ENCODE measurements at regions not wholly inside any gene's neighbourhood (a gene's known extent, or its start where the extent isn't known, plus 50 kb on each side); places are given as distances from the start of the nearest gene placed in this dataset.
A peak's percentile ranks its signal among the peaks of the same experiment; 100 is the strongest.

- Mint-ChIP-seq H3K27me3 (peaks cover 36% of the 10 kb centered on the region), H3K4me3 (no peak overlapping the region), H3K27ac (no peak overlapping the region), H3K4me1 (no peaks in the 10 kb centered on the region), H3K36me3 (ENCODE audit: low read depth) (no peaks in the 10 kb centered on the region), H3K9me3 (no peaks in the 10 kb centered on the region)
- POLR2A ChIA-PET: no interaction called here
- DNase-seq: no peak
- CTCF ChIA-PET: interaction anchor here (0.6 kb wide), 1 partner anchor 40 kb away, joined by 3 read pairs; no protein-coding TSS in a partner anchor
Measured at GRCh38 chr12:46131732-46132469, 136.9 kb downstream of the SLC38A1 start.

- Mint-ChIP-seq H3K27me3 (peaks cover 39% of the 10 kb centered on the region), H3K36me3 (ENCODE audit: low read depth) (no peaks in the 10 kb centered on the region), H3K9me3 (no peaks in the 10 kb centered on the region), H3K4me1 (peaks cover 5% of the 10 kb centered on the region), H3K4me3 (no peak overlapping the region), H3K27ac (no peak overlapping the region)
- no peak for DNase-seq
- POLR2A ChIA-PET: no interaction called here
- CTCF ChIA-PET: no interaction called here
Measured at GRCh38 chr12:46127656-46128055, 137.3 kb upstream of the SCAF11 start.

GRCh38 chr12:46126050-46126727, 135.8 kb upstream of the SCAF11 start:
- H3K4me1 Mint-ChIP-seq: peaks cover 5% of the 10 kb centered on the region
- no peak overlapping the region for H3K4me3 Mint-ChIP-seq
- peaks cover 41% of the 10 kb centered on the region for H3K27me3 Mint-ChIP-seq
- ChIA-PET CTCF (interaction anchor here (1.0 to 1.9 kb wide), 5 partner anchors 9 to 1271 kb away, joined by 3 to 13 read pairs (median 3); no protein-coding TSS in a partner anchor), POLR2A (no interaction called here)
- H3K27ac Mint-ChIP-seq: no peak overlapping the region
- no peaks in the 10 kb centered on the region for H3K36me3 Mint-ChIP-seq (ENCODE audit: low read depth)
- DNase-seq: no peak
- H3K9me3 Mint-ChIP-seq: no peaks in the 10 kb centered on the region

- Mint-ChIP-seq H3K4me3 (peak overlapping the region; percentile 56), H3K4me1 (peaks cover 5% of the 10 kb centered on the region), H3K27me3 (peaks cover 42% of the 10 kb centered on the region), H3K36me3 (ENCODE audit: low read depth) (no peaks in the 10 kb centered on the region), H3K27ac (peak overlapping the region; percentile 80), H3K9me3 (no peaks in the 10 kb centered on the region)
- POLR2A ChIA-PET: interaction anchor here (0.6 kb wide), 2 partner anchors 128 to 178 kb away, joined by 3 read pairs; no protein-coding TSS in a partner anchor
- CTCF ChIA-PET: interaction anchor here (0.6 to 1.9 kb wide), 18 partner anchors 11 to 1449 kb away, joined by 3 to 13 read pairs (median 3); partner anchors contain the start of genes SCAF11 and SLC38A1
- peak; percentile 72 for DNase-seq
Measured at GRCh38 chr12:46124848-46125619, 134.7 kb upstream of the SCAF11 start.

GRCh38 chr12:46124132-46124847, 133.9 kb upstream of the SCAF11 start:
- no peak for DNase-seq
- H3K4me1 Mint-ChIP-seq: peaks cover 5% of the 10 kb centered on the region
- no peaks in the 10 kb centered on the region for H3K9me3 Mint-ChIP-seq
- no peak overlapping the region for H3K4me3 Mint-ChIP-seq
- POLR2A ChIA-PET: interaction anchor here (0.6 kb wide), 1 partner anchor 129 kb away, joined by 3 read pairs; no protein-coding TSS in a partner anchor
- no peaks in the 10 kb centered on the region for H3K36me3 Mint-ChIP-seq (ENCODE audit: low read depth)
- H3K27me3 Mint-ChIP-seq: peaks cover 40% of the 10 kb centered on the region
- CTCF ChIA-PET: interaction anchor here (0.6 to 1.9 kb wide), 17 partner anchors 10 to 1683 kb away, joined by 3 to 13 read pairs (median 3); partner anchors contain the start of genes SCAF11 and SLC38A1
- no peak overlapping the region for H3K27ac Mint-ChIP-seq

- CTCF ChIA-PET: interaction anchor here (0.9 kb wide), 1 partner anchor 27 kb away, joined by 5 read pairs; no protein-coding TSS in a partner anchor
Measured at GRCh38 chr12:46112364-46112763, 122.0 kb upstream of the SCAF11 start.

GRCh38 chr12:46111715-46112114, 121.3 kb upstream of the SCAF11 start:
- no peak for DNase-seq
- CTCF ChIA-PET: interaction anchor here (0.9 kb wide), 1 partner anchor 27 kb away, joined by 5 read pairs; no protein-coding TSS in a partner anchor
- Mint-ChIP-seq H3K4me3 (no peak overlapping the region), H3K4me1 (peaks cover 2% of the 10 kb centered on the region), H3K27me3 (peaks cover 10% of the 10 kb centered on the region), H3K27ac (no peak overlapping the region), H3K9me3 (peaks cover 13% of the 10 kb centered on the region), H3K36me3 (ENCODE audit: low read depth) (no peaks in the 10 kb centered on the region)
- POLR2A ChIA-PET: no interaction called here

More at GRCh38 chr12:46112364-46112763, 122.0 kb upstream of the SCAF11 start:
- H3K36me3 Mint-ChIP-seq (ENCODE audit: low read depth): no peaks in the 10 kb centered on the region
- H3K4me3 Mint-ChIP-seq: no peak overlapping the region
- peaks cover 10% of the 10 kb centered on the region for H3K27me3 Mint-ChIP-seq
- peaks cover 13% of the 10 kb centered on the region for H3K9me3 Mint-ChIP-seq
- no peak for DNase-seq
- peaks cover 2% of the 10 kb centered on the region for H3K4me1 Mint-ChIP-seq
- no peak overlapping the region for H3K27ac Mint-ChIP-seq
- POLR2A ChIA-PET: no interaction called here

- Mint-ChIP-seq H3K4me3 (no peak overlapping the region), H3K27ac (no peak overlapping the region), H3K4me1 (peaks cover 2% of the 10 kb centered on the region), H3K36me3 (ENCODE audit: low read depth) (no peaks in the 10 kb centered on the region), H3K9me3 (peaks cover 13% of the 10 kb centered on the region), H3K27me3 (peaks cover 7% of the 10 kb centered on the region)
- ChIA-PET CTCF (interaction anchor here (0.9 kb wide), 1 partner anchor 26 kb away, joined by 5 read pairs; no protein-coding TSS in a partner anchor), POLR2A (no interaction called here)
- no peak for DNase-seq
Measured at GRCh38 chr12:46110928-46111699, 120.7 kb upstream of the SCAF11 start.

- no peaks in the 10 kb centered on the region for H3K36me3 Mint-ChIP-seq (ENCODE audit: low read depth)
- no peak overlapping the region for H3K27ac Mint-ChIP-seq
- peaks cover under 1% of the 10 kb centered on the region for H3K27me3 Mint-ChIP-seq
- no peak for DNase-seq
- peaks cover 2% of the 10 kb centered on the region for H3K4me1 Mint-ChIP-seq
- ChIA-PET POLR2A (no interaction called here), CTCF (interaction anchor here (1.5 kb wide), 1 partner anchor 9 kb away, joined by 3 read pairs; no protein-coding TSS in a partner anchor)
- no peak overlapping the region for H3K4me3 Mint-ChIP-seq
- H3K9me3 Mint-ChIP-seq: peaks cover 13% of the 10 kb centered on the region
Measured at GRCh38 chr12:46110223-46110611, 119.8 kb upstream of the SCAF11 start.

GRCh38 chr12:46109343-46110222, 119.2 kb upstream of the SCAF11 start:
- Mint-ChIP-seq H3K4me3 (no peak overlapping the region), H3K36me3 (ENCODE audit: low read depth) (no peaks in the 10 kb centered on the region), H3K27ac (no peak overlapping the region), H3K9me3 (peaks cover 13% of the 10 kb centered on the region), H3K4me1 (peaks cover 2% of the 10 kb centered on the region), H3K27me3 (no peaks in the 10 kb centered on the region)
- DNase-seq: no peak
- POLR2A ChIA-PET: no interaction called here
- CTCF ChIA-PET: interaction anchor here (1.5 kb wide), 1 partner anchor 10 kb away, joined by 3 read pairs; no protein-coding TSS in a partner anchor

- H3K36me3 Mint-ChIP-seq (ENCODE audit: low read depth): no peaks in the 10 kb centered on the region
- H3K4me1 Mint-ChIP-seq: peaks cover 2% of the 10 kb centered on the region
- CTCF ChIA-PET: no interaction called here
- no peaks in the 10 kb centered on the region for H3K27me3 Mint-ChIP-seq
- H3K4me3 Mint-ChIP-seq: no peak overlapping the region
- H3K27ac Mint-ChIP-seq: no peak overlapping the region
- DNase-seq: no peak
- peaks cover 13% of the 10 kb centered on the region for H3K9me3 Mint-ChIP-seq
- POLR2A ChIA-PET: no interaction called here
Measured at GRCh38 chr12:46108721-46109120, 118.3 kb upstream of the SCAF11 start.

Measured in activated CD4-positive, alpha-beta T cell treated with anti-CD3 and anti-CD28 coated beads, Interleukin-2, amount 10 ng/mL, durations not matched to agents 7 days and 5 days (primary cell).